KOPT-K1 (cell line): ENCODE measurements at regions not wholly inside any gene's neighbourhood (a gene's known extent, or its start where the extent isn't known, plus 50 kb on each side); places are given as distances from the start of the nearest gene placed in this dataset.
"Not testable (repeated sequence)": the region's sequence is repeated elsewhere in the genome, so short reads cannot be mapped to it uniquely, and the experiment has no call there.

ENCODE experiments used
- H3K27ac ChIP-seq: fragments of 200-600 bp; sonication (generic); 2 replicates; pipeline ENCODE4 v1.5.1; 2016; ENCODE audit warnings: antibody characterized with exemption, mild to moderate bottlenecking, low read depth, low read length; ENCODE audit not compliant: poor library complexity, severe bottlenecking
- H3K36me3 ChIP-seq: fragments of 200-600 bp; sonication (generic); 2 replicates; pipeline ENCODE4 v1.5.1; 2017; ENCODE audit warnings: antibody characterized with exemption, mild to moderate bottlenecking, low read length, moderate library complexity; ENCODE audit not compliant: insufficient read depth
- H3K9me3 ChIP-seq: fragments of 200-600 bp; sonication (generic); 2 replicates; pipeline ENCODE4 v1.5.1; 2017; ENCODE audit warnings: antibody characterized with exemption, low read length, mild to moderate bottlenecking; ENCODE audit not compliant: insufficient read depth, poor library complexity, severe bottlenecking

GRCh38 chr14:22500525-22500924, 88.5 kb downstream of the DAD1 start:
- H3K27ac ChIP-seq: no peak overlapping the region
- H3K36me3 ChIP-seq: no peaks in the 10 kb centered on the region
- no peaks in the 10 kb centered on the region for H3K9me3 ChIP-seq

- Histone ChIP-seq H3K27ac (no peak overlapping the region), H3K36me3 (no peaks in the 10 kb centered on the region), H3K9me3 (no peaks in the 10 kb centered on the region)
Measured at GRCh38 chr14:22497671-22498093, 91.3 kb downstream of the DAD1 start.

GRCh38 chr14:22497144-22497423, 91.9 kb downstream of the DAD1 start:
- H3K36me3 ChIP-seq: no peaks in the 10 kb centered on the region
- H3K27ac ChIP-seq: no peak overlapping the region
- no peaks in the 10 kb centered on the region for H3K9me3 ChIP-seq

GRCh38 chr14:22494486-22495135, 94.4 kb downstream of the DAD1 start:
- no peak overlapping the region for H3K27ac ChIP-seq

GRCh38 chr14:22493753-22494152, 95.3 kb downstream of the DAD1 start:
- Histone ChIP-seq H3K27ac (no peak overlapping the region), H3K9me3 (no peaks in the 10 kb centered on the region), H3K36me3 (no peaks in the 10 kb centered on the region)

More at GRCh38 chr14:22494486-22495135, 94.4 kb downstream of the DAD1 start:
- H3K9me3 ChIP-seq: no peaks in the 10 kb centered on the region
- H3K36me3 ChIP-seq: no peaks in the 10 kb centered on the region

GRCh38 chr14:22492622-22493542, 96.1 kb downstream of the DAD1 start:
- Histone ChIP-seq H3K27ac (no peak overlapping the region), H3K36me3 (no peaks in the 10 kb centered on the region), H3K9me3 (no peaks in the 10 kb centered on the region)

- H3K27ac ChIP-seq: no peak overlapping the region
- H3K36me3 ChIP-seq: no peaks in the 10 kb centered on the region
- no peaks in the 10 kb centered on the region for H3K9me3 ChIP-seq
Measured at GRCh38 chr14:22491683-22492621, 97.1 kb downstream of the DAD1 start.

GRCh38 chr14:22491053-22491452, 98.0 kb downstream of the DAD1 start:
- H3K9me3 ChIP-seq, H3K27ac ChIP-seq, H3K36me3 ChIP-seq: not testable (repeated sequence)

- no peak overlapping the region for H3K27ac ChIP-seq
- no peaks in the 10 kb centered on the region for H3K36me3 ChIP-seq
- H3K9me3 ChIP-seq: no peaks in the 10 kb centered on the region
Measured at GRCh38 chr14:22489957-22490950, 98.8 kb downstream of the DAD1 start.

- Histone ChIP-seq H3K36me3 (no peaks in the 10 kb centered on the region), H3K9me3 (no peaks in the 10 kb centered on the region), H3K27ac (no peak overlapping the region)
Measured at GRCh38 chr14:22489244-22489545, 99.8 kb downstream of the DAD1 start.

GRCh38 chr14:22488522-22489243, 100.3 kb downstream of the DAD1 start:
- Histone ChIP-seq H3K36me3 (no peaks in the 10 kb centered on the region), H3K9me3 (no peaks in the 10 kb centered on the region), H3K27ac (no peak overlapping the region)

- no peak overlapping the region for H3K27ac ChIP-seq
- H3K36me3 ChIP-seq: no peaks in the 10 kb centered on the region
- H3K9me3 ChIP-seq: no peaks in the 10 kb centered on the region
Measured at GRCh38 chr14:22487941-22488340, 101.1 kb downstream of the DAD1 start.

GRCh38 chr14:22487401-22487800, 101.6 kb downstream of the DAD1 start:
- Histone ChIP-seq H3K36me3 (no peaks in the 10 kb centered on the region), H3K9me3 (no peaks in the 10 kb centered on the region), H3K27ac (no peak overlapping the region)

- H3K27ac ChIP-seq: no peak overlapping the region
- H3K9me3 ChIP-seq: no peaks in the 10 kb centered on the region
- H3K36me3 ChIP-seq: no peaks in the 10 kb centered on the region
Measured at GRCh38 chr14:22486675-22487074, 102.3 kb downstream of the DAD1 start.
